DMS153 (cell line): ENCODE measurements at regions not wholly inside any gene's neighbourhood (a gene's known extent, or its start where the extent isn't known, plus 50 kb on each side); places are given as distances from the start of the nearest gene placed in this dataset.

Experiments
- DNase-seq: peaks from one replicate; lab custom pipeline; 2025; lab: John Stamatoyannopoulos, UW

GRCh38 chr3:42037318-42037945 is 53.7 kb upstream of the TRAK1 start:
- DNase-seq: no peak

- DNase-seq: no peak
Observed at GRCh38 chr3:42036483-42036823, 54.7 kb upstream of the TRAK1 start.

GRCh38 chr3:42035816-42036482 is 55.2 kb upstream of the TRAK1 start:
- no peak for DNase-seq

- DNase-seq: no peak
Observed at GRCh38 chr3:42035007-42035406, 56.1 kb upstream of the TRAK1 start.

- no peak for DNase-seq
Observed at GRCh38 chr3:42033741-42034140, 57.4 kb upstream of the TRAK1 start.

- DNase-seq: no peak
Observed at GRCh38 chr3:42032693-42033349, 58.3 kb upstream of the TRAK1 start.

- no peak for DNase-seq
Observed at GRCh38 chr3:42031808-42032480, 59.2 kb upstream of the TRAK1 start.

- no peak for DNase-seq
Observed at GRCh38 chr3:42028474-42028873, 62.7 kb upstream of the TRAK1 start.

- no peak for DNase-seq
Observed at GRCh38 chr3:42027571-42027970, 63.6 kb upstream of the TRAK1 start.

GRCh38 chr3:42025370-42026138 is 63.7 kb upstream of the ULK4 start:
- peak; percentile 76 for DNase-seq

- DNase-seq: no peak
Observed at GRCh38 chr3:42024591-42025351, 62.9 kb upstream of the ULK4 start.

- no peak for DNase-seq
Observed at GRCh38 chr3:42023380-42023779, 61.5 kb upstream of the ULK4 start.

GRCh38 chr3:42022355-42022754 is 60.5 kb upstream of the ULK4 start:
- no peak for DNase-seq

- no peak for DNase-seq
Observed at GRCh38 chr3:42020684-42021307, 58.9 kb upstream of the ULK4 start.

- no peak for DNase-seq
Observed at GRCh38 chr3:42019953-42020260, 58.0 kb upstream of the ULK4 start.

- DNase-seq: no peak
Observed at GRCh38 chr3:42019144-42019952, 57.4 kb upstream of the ULK4 start.

- peak; percentile 30 for DNase-seq
Observed at GRCh38 chr3:42014921-42015533, 53.1 kb upstream of the ULK4 start.

- DNase-seq: no peak
Observed at GRCh38 chr3:42014458-42014920, 52.6 kb upstream of the ULK4 start.

- no peak for DNase-seq
Observed at GRCh38 chr3:42013691-42014457, 52.0 kb upstream of the ULK4 start.
